IMR-90 (cell line): ENCODE measurements at regions not wholly inside any gene's neighbourhood (a gene's known extent, or its start where the extent isn't known, plus 50 kb on each side); places are given as distances from the start of the nearest gene placed in this dataset.

Experiments
- CEBPB ChIP-seq: IDR thresholded peaks from 2 replicates; pipeline ENCODE4 v1.6.1; 2012; ENCODE audit warnings: low read depth, low read length, improper control_type of control experiment
- CTCF ChIP-seq: conservative IDR thresholded peaks from 2 replicates; pipeline ENCODE4 v1.5.1; 2012; ENCODE audit warnings: mild to moderate bottlenecking, low read depth, low read length, improper control_type of control experiment
- ELK1 ChIP-seq: fragments of 150-350 bp; IDR thresholded peaks from 2 replicates; pipeline ENCODE4 v1.6.1; 2016; ENCODE audit warnings: low read depth, mild to moderate bottlenecking, low read length, moderate library complexity, borderline replicate concordance
- NFE2L2 ChIP-seq: fragments of 150-350 bp; IDR thresholded peaks from 2 replicates; pipeline ENCODE4 v1.6.1; 2016; ENCODE audit warnings: low read depth, mild to moderate bottlenecking, low read length
- POLR2A ChIP-seq: IDR thresholded peaks from 2 replicates; pipeline ENCODE4 v1.6.1; 2012; ENCODE audit warnings: mild to moderate bottlenecking, low read depth, low read length
- RAD21 ChIP-seq: IDR thresholded peaks from 2 replicates; pipeline ENCODE4 v1.6.1; 2012; ENCODE audit warnings: low read length, improper control_type of control experiment
- RCOR1 ChIP-seq: IDR thresholded peaks from 2 replicates; pipeline ENCODE4 v1.6.1; 2012; ENCODE audit warnings: mild to moderate bottlenecking, low read length, improper control_type of control experiment; ENCODE audit not compliant: insufficient replicate concordance
- SMC3 ChIP-seq: fragments of 150-350 bp; IDR thresholded peaks from 2 replicates; pipeline ENCODE4 v1.6.1; 2016; ENCODE audit warnings: low read depth, mild to moderate bottlenecking, antibody characterized with exemption, low read length, moderate library complexity
- USF2 ChIP-seq: fragments of 150-350 bp; IDR thresholded peaks from 2 replicates; pipeline ENCODE4 v1.6.1; 2017; ENCODE audit warnings: mild to moderate bottlenecking, antibody characterized with exemption, low read length, low read depth

- TF ChIP-seq POLR2A (no peak), RCOR1 (no peak), CTCF (no peak), CEBPB (no peak), SMC3 (no peak), RAD21 (no peak), USF2 (no peak), ELK1 (no peak), NFE2L2 (no peak)
Measured at GRCh38 chr5:92884469-92884868, 696.5 kb downstream of the NR2F1-AS1 start.
